Astrocyte (in vitro differentiated cells and primary cell): ENCODE measurements at regions not wholly inside any gene's neighbourhood (a gene's known extent, or its start where the extent isn't known, plus 50 kb on each side); places are given as distances from the start of the nearest gene placed in this dataset.

Experiments used
- DNase-seq: peaks from one replicate; pipeline ENCODE4 v3.0.0-alpha.2; 2010; ENCODE audit warnings: low read depth
- FAIRE-seq: peaks from 2 replicates; lab custom pipeline; 2011; peaks lifted over from hg19 to GRCh38; lab: Jason Lieb, UNC
- H2AFZ ChIP-seq: 2 replicates; pipeline ENCODE4 v1.6.0; 2012; ENCODE audit warnings: low read depth, low read length, inconsistent platforms
- H3K27ac ChIP-seq: 2 replicates; pipeline ENCODE4 v1.5.1; 2011; ENCODE audit warnings: low read depth, low read length, inconsistent platforms
- H3K27me3 ChIP-seq: 2 replicates; pipeline ENCODE4 v1.6.0; 2011; ENCODE audit warnings: low read length, inconsistent platforms; ENCODE audit not compliant: insufficient read depth
- H3K36me3 ChIP-seq: 2 replicates; pipeline ENCODE4 v1.5.1; 2011; ENCODE audit warnings: low read length, inconsistent platforms; ENCODE audit not compliant: insufficient read depth
- H3K4me1 ChIP-seq: 2 replicates; pipeline ENCODE4 v1.5.1; 2011; ENCODE audit warnings: low read length, inconsistent platforms; ENCODE audit not compliant: insufficient read depth
- H3K4me2 ChIP-seq: 2 replicates; pipeline ENCODE4 v1.6.0; 2012; ENCODE audit warnings: low read length, inconsistent platforms
- H3K4me3 ChIP-seq: 2 replicates; pipeline ENCODE4 v1.5.1; 2011; ENCODE audit warnings: low read depth, mild to moderate bottlenecking, low read length, inconsistent platforms; ENCODE audit not compliant: insufficient read depth
- H3K79me2 ChIP-seq: 2 replicates; pipeline ENCODE4 v1.6.0; 2012; ENCODE audit warnings: mild to moderate bottlenecking, low read length, inconsistent platforms; ENCODE audit not compliant: insufficient read depth
- H3K9ac ChIP-seq: 2 replicates; pipeline ENCODE4 v1.6.0; 2012; ENCODE audit warnings: mild to moderate bottlenecking, low read length, inconsistent platforms
- H3K9me3 ChIP-seq: 2 replicates; pipeline ENCODE4 v1.5.1; 2012; ENCODE audit warnings: low read depth, mild to moderate bottlenecking, low read length, inconsistent platforms; ENCODE audit not compliant: insufficient read depth
- H4K20me1 ChIP-seq: 2 replicates; pipeline ENCODE4 v1.6.0; 2012; ENCODE audit warnings: low read length, inconsistent platforms; ENCODE audit not compliant: insufficient read depth
- H3K27ac Mint-ChIP-seq: one replicate; pipeline ENCODE4 v1.8.0; 2021; ENCODE audit warnings: mild to moderate bottlenecking, mixed read lengths; ENCODE audit not compliant: unreplicated experiment
- H3K27me3 Mint-ChIP-seq: one replicate; pipeline ENCODE4 v1.8.0; 2021; ENCODE audit warnings: low read depth, mixed read lengths; ENCODE audit not compliant: unreplicated experiment
- H3K36me3 Mint-ChIP-seq: one replicate; pipeline ENCODE4 v1.8.0; 2021; ENCODE audit warnings: low read depth, mixed read lengths; ENCODE audit not compliant: unreplicated experiment
- H3K4me1 Mint-ChIP-seq: one replicate; pipeline ENCODE4 v1.8.0; 2021; ENCODE audit warnings: low read depth, mixed read lengths; ENCODE audit not compliant: unreplicated experiment
- H3K4me3 Mint-ChIP-seq: one replicate; pipeline ENCODE4 v1.8.0; 2021; ENCODE audit warnings: mild to moderate bottlenecking, moderate library complexity, mixed read lengths; ENCODE audit not compliant: unreplicated experiment
- H3K9me3 Mint-ChIP-seq: one replicate; pipeline ENCODE4 v1.8.0; 2021; ENCODE audit warnings: mild to moderate bottlenecking, mixed read lengths; ENCODE audit not compliant: unreplicated experiment
- CTCF ChIP-seq: IDR thresholded peaks from 2 replicates; pipeline ENCODE4 v1.5.1; 2011; ENCODE audit warnings: low read depth, mild to moderate bottlenecking, inconsistent platforms, low read length, moderate library complexity; ENCODE audit not compliant: insufficient read depth
- EZH2 ChIP-seq: IDR thresholded peaks from 2 replicates; pipeline ENCODE4 v1.6.1; 2012; ENCODE audit warnings: mild to moderate bottlenecking, low read length, inconsistent platforms; ENCODE audit not compliant: insufficient read depth

GRCh38 chr4:120466429-120466828 is 399.8 kb upstream of the MAD2L1 start:
- Mint-ChIP-seq H3K27ac (no peak overlapping the region), H3K4me1 (no peaks in the 10 kb centered on the region), H3K36me3 (no peaks in the 10 kb centered on the region), H3K27me3 (no peaks in the 10 kb centered on the region), H3K4me3 (no peak overlapping the region), H3K9me3 (peaks cover 3% of the 10 kb centered on the region)
- Histone ChIP-seq H2AFZ (no peak overlapping the region), H3K9ac (no peak overlapping the region), H3K9me3 (no peaks in the 10 kb centered on the region), H3K79me2 (no peaks in the 10 kb centered on the region), H3K4me2 (no peak overlapping the region), H3K4me3 (no peak overlapping the region), H4K20me1 (no peaks in the 10 kb centered on the region), H3K36me3 (no peaks in the 10 kb centered on the region), H3K27ac (no peak overlapping the region), H3K4me1 (no peaks in the 10 kb centered on the region), H3K27me3 (no peaks in the 10 kb centered on the region)
- no peak for TF ChIP-seq CTCF
- no peak for TF ChIP-seq EZH2
- FAIRE-seq (no peak), DNase-seq (no peak)

GRCh38 chr4:120454788-120455187 is 388.1 kb upstream of the MAD2L1 start:
- H3K36me3 Mint-ChIP-seq: no peaks in the 10 kb centered on the region
- no peak overlapping the region for H3K27ac Mint-ChIP-seq

More at GRCh38 chr4:120454788-120455187, 388.1 kb upstream of the MAD2L1 start:
- no peak overlapping the region for H3K4me3 Mint-ChIP-seq
- no peak overlapping the region for H3K4me3 ChIP-seq
- H3K4me2 ChIP-seq: no peak overlapping the region
- no peak overlapping the region for H3K27ac ChIP-seq
- no peaks in the 10 kb centered on the region for H3K27me3 Mint-ChIP-seq
- no peak overlapping the region for H3K9ac ChIP-seq
- no peaks in the 10 kb centered on the region for H3K4me1 ChIP-seq
- peaks cover 5% of the 10 kb centered on the region for H3K4me1 Mint-ChIP-seq
- no peaks in the 10 kb centered on the region for H3K9me3 Mint-ChIP-seq
- TF ChIP-seq EZH2: no peak
- no peak for TF ChIP-seq CTCF
- no peaks in the 10 kb centered on the region for H3K36me3 ChIP-seq
- no peaks in the 10 kb centered on the region for H3K9me3 ChIP-seq
- H3K27me3 ChIP-seq: no peaks in the 10 kb centered on the region
- FAIRE-seq (no peak), DNase-seq (no peak)
- H3K79me2 ChIP-seq: no peaks in the 10 kb centered on the region
- no peak overlapping the region for H2AFZ ChIP-seq
- H4K20me1 ChIP-seq: no peaks in the 10 kb centered on the region
